Left lobe of liver (tissue), 2 donors: ENCODE measurements at regions not wholly inside any gene's neighbourhood (a gene's known extent, or its start where the extent isn't known, plus 50 kb on each side); places are given as distances from the start of the nearest gene placed in this dataset.

Source experiments
- ATAC-seq: fragments of 200-7000 bp; cut with Tn5 transposase; one replicate; pipeline ENCODE4 v1.9.1; 2020; ENCODE audit warnings: mild to moderate bottlenecking, moderate library complexity
- DNase-seq: peaks from one replicate; pipeline ENCODE4 v3.0.0-alpha.2; 2020; ENCODE audit warnings: low spot score
- donor health status: DM: no; HTN: no; CAD: no; lungs with moderate emphysema.
- donor health status: DM: no; HTN: yes; CAD: no.

DNA sequence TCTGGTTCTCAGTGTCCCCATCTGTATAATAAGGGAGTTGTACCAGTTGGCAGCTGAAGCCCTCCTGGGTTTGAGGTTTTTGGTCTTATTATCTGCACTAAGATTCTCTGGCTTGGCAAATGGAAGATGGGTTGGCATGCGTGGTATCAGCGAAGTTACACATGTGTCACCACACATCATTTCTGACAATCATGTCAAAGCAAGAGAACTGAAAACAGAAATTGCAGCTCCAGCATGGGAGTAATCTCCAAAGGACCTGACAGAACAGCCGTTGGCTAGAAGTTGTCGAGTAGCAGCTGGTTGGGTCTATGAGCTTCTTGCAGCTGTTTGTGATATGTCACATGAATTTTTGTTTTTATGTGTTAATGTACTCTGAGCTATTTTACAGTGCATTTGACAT, 317.4 kb downstream of the SLC4A3 start:
- no peak for ATAC-seq
- no peak for DNase-seq

DNA sequence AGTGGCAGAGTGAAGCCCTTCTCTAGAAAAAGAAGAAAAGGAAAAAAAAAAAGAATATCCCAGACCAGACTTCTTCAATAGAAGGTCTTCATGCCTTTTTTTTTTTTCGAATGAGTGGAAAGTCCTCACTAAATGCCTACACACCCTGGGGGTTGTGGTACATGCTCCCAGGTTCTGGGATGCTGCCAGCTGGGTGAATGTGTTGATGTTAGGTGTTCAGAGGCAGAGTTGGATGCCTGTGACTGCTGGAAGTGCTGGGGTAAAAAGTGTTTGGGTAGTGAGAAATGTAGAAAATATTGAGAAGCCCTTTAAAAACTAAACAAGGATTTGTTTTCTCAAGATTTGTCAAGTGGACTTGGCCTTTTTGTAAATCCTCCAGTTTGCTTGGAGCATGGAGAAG, 318.6 kb downstream of the SLC4A3 start:
- no peak for ATAC-seq
- DNase-seq = no peak

DNA sequence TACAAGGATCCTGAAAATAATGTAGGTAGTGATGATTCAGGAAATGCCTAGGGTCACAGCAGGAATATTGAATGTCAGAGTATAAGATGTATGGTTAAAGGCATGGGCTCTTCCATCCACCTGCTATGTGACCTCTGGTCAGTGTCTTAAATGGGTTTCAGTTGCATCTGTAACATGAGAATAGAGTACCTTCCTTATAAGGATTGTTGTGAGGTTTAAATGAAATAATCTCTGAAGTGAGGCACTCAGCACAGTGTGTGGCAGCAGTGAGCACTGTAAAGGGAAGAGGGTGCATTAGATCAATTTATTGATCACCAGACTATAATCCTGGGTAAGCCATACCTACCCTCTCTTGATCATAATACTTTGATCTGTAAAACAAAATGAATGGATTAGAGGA, 319.1 kb downstream of the SLC4A3 start:
- no peak for DNase-seq
- ATAC-seq = no peak

DNA sequence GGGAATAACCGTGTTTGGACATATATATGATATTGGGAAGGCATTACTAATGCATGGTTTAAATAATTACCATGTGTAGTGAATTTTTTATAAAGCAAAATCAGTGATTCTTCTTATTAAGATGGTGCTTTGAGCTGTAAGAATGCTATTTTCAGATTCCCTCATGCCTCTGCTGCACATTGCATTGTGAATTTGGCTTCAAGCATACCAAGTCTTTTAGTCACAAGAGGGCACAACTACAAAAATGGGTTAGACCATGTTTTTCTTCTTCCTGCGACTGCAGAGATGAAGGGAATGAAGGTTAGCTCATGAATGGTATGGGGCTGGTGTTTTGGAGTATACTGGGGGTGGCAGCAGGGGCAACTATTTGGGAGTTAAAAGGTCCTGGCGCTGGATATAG, 320.1 kb downstream of the SLC4A3 start:
- ATAC-seq (no peak), DNase-seq (no peak)

DNA sequence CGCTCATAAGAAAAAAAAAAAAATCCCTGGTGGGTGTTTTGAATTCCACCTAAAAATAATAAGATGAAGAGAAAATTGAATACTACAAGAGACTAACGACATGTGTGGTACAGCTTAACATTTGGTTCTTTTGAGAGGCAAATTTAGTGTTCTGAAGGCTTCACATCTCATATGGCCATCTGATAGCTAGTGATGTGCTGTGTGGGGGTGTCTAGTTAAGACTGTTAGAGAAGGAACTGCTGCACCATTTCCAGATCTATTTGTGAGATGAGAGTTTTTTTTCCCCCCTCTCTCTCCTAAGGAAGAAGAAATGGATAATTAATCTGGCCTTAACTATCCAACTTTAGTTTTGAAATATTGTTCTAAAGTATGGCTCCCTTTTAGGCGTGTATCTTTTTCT, 321.6 kb downstream of the SLC4A3 start:
- DNase-seq (no peak), ATAC-seq (no peak)

DNA sequence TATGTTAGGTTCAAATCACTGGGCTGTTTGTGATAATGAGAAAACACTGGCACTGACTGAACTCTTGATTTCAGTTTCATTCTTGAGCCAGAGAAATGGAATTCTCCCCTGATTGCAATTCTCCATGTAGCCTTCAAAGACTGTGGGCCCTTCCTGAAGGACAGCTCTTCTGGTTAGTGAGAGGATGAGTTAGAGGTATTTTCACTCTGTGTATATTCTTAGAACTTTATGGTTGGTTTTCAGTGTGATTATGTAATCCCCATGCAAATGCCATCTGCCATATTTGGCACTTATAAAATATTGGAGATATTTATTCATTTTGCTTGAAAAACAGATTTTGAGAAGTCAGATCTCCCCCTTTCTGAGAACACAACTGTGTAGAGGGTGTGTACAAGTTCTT, 323.7 kb downstream of the SLC4A3 start:
- ATAC-seq (no peak), DNase-seq (no peak)

DNA sequence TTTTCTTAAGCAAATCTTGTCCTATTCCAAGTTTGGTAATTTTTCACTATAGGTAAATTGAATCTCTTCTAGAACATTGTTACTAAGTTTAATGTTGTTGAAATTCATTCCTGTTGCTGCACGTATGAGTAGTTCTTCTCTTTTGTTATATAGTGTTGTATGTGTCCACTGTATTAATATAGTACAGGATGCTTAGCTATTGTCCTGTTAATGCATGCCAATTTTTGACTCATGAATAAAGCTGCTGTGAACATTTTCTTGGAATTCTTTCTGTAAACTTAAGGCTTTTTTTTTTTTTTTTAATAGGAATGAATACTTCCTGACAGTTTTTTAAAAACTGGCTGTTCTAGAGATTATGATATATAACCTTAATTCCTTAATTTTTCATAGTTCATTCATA, 326.9 kb downstream of the SLC4A3 start:
- DNase-seq (no peak), ATAC-seq (no peak)

DNA sequence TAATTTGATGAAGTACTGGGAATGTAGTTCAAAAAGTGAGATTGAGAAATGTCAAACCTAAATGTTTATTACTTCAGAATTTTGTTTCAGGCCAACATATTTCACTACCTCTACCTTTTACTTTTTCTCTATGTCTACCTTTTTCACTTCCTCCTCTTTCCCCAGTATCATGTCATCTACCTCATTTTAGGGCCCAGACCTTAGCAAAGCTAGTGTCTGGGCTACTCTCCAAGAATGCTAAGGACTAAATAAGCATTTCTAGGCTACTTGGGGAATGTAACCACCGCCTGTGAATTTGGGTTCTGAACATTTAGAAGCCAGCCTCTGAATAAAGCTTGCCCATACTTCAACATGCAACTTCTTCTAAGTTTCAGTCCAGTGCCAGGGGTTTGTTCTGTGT, 330.4 kb downstream of the SLC4A3 start:
- DNase-seq (no peak), ATAC-seq (no peak)

DNA sequence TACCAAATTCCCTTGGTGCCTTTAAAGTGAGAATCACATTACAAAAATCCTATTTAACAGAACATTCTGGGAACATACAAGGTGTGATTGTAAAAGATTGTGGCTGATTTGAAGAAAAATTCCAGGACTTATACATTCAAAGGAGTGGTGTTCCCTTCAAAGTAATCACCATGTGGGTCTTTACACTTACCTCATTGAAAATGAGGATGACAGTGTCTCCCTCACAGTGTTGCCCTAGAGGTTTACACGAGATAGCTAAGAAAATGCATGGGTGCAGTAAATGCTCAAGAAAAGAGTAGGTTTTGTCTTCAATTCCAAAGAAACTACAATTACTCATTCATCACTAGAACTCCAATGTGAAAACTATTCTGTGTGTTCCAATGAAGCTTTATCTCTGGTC, 331.5 kb downstream of the SLC4A3 start:
- DNase-seq (no peak), ATAC-seq (no peak)

DNA sequence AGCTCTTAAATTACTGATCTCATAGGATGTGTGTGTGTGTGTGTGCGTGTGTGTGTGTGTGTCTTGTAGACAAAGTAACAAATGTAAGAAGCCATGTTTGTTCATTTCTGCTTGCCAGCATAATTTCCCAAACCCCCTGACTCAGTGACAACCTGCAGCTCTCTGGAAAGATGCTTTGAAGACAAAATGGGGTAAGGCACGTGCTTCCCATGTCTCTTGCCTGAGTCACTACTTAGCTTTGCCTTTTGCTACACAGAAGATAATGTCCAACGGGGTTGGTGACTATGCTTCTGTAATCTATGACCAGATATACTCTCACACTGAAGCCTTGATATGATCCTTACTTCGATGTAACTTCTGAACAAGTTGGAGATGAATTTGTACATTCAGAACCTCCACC, 332.0 kb downstream of the SLC4A3 start:
- no peak for DNase-seq
- no peak for ATAC-seq

DNA sequence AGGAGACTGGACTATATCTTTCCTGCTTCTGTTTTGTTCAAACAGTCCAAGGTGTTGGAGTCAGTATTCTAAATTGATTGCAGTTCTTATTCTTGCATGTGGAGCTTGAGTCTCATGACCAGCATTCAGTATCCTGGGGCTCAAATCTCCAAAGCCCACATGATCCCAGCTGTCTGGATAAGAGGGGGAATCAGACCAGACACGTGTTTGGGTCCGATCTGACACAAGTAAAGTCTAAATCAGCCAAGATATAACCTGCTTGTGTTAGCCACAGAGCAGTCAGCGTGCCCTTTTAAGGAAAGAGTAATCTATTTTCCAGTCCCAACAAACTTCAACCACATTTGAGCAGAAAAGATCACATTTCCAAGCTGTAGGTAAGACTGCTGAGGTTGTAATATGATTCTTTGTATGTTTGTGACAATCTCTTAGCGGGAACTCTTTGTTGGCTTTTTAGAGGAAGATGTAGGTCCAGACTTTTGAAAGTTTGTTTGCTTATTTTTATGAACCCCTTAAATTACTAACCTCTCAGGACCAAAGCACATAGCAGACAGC, 334.6 kb downstream of the SLC4A3 start:
- DNase-seq = no peak

DNA sequence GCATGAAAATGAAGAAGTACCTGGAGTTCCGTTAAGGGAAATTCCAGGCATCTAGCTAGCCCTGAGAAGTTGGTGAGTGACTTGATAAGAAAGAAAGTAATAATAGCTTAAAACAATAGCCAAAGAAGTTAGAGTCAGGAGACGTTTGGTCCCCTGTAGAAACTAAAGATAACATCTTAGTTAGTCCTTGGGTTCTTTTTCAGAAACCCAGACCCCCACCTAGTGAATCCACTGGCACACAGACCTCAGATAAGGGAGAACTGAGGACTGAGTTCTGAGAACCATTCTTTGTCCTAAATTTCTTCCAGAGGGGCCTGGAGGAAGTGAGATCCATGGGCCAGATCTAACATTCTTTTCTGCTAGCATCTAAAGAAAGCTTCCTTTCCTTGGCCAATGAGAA, 335.4 kb downstream of the SLC4A3 start:
- DNase-seq (no peak), ATAC-seq (no peak)

More for the DNA sequence above, 334.6 kb downstream of the SLC4A3 start:
- ATAC-seq = no peak

DNA sequence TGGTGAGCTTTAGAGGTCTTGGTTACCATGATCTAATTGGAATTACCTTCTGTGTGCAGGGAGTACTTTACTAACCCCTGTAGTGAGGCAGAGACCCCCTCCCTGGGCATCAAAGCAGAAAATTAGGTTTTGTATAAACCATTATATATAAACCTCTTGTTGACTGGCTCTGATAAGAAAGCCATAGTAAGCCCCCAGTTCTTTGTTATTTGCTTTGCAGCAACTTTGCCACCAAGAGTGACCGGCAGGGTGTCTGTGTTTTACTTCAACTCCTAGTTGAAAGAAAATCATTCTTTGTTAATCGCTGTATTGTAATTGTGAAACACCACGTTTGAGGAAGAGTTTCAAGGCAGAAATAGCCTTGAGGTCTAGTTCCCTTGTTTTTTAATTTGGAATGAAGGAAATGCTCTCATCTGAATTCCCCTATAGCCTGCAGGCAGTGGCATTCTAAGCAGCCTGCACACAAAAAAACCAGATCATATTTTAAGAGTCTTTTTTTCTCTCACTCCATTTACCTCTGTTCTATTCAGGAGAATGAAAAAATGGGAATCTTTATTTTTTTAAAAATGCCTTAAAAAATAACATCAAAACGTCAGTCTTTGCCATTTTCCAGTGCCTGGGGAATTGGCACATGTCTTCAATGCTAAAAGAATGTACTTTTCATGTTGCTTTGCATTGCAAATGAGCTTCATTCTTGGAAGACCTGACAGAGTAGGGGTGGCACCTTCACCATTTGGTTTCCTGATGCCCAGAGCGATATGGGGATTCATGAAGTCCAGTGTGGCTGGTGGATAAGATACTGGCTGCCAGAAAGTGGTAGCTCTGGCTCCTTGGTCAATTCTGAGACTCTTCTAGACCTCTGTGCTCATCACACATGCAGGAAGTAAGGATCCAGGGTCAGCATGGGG, 338.1 kb downstream of the SLC4A3 start:
- no peak for DNase-seq
- ATAC-seq = no peak

DNA sequence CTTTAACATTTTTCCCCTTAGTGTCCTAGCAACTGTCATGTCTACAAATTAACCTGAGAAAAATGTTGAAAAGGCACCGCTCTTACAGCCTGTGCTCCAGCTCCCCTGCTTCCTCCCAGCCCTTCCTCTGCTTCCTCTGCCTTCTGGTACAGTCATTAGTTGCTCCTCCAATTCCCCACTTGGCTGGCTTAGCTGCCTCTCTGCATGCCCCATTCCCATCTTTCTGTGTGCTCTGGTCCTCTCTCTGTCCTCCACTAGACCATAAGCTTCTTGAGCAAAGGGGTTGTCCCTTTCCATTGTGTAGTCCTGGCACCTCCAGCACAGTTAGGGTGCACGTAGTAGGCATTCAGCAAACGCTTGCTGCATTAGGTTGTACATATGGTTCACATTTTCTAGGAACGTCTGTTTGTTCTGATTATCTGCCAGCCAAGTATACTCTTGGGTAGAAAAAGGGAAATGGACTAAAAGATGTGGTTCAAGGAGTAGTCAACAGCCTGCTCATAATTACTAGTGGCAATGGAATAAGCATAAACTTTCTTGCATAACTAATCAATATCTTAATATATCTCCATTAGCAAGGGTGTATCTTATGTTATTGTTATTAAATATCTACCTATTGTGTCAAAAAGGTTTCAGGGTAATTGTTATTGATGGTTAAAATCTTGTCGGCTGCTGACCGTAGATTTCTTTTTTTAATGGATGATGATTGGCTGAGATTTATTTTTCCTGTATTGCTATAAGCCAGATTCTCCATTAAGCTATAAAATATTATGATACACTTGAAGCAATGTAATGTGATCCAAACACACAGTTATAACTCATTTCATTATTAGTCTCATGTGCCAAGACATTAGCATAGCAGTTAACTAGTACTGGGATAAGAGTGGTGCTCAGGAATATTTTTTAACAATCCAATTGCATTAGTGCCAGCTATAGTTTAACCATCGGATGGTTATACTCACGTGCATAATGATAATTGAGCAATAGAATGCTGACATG, 340.1 kb downstream of the SLC4A3 start:
- DNase-seq (no peak), ATAC-seq (no peak)

DNA sequence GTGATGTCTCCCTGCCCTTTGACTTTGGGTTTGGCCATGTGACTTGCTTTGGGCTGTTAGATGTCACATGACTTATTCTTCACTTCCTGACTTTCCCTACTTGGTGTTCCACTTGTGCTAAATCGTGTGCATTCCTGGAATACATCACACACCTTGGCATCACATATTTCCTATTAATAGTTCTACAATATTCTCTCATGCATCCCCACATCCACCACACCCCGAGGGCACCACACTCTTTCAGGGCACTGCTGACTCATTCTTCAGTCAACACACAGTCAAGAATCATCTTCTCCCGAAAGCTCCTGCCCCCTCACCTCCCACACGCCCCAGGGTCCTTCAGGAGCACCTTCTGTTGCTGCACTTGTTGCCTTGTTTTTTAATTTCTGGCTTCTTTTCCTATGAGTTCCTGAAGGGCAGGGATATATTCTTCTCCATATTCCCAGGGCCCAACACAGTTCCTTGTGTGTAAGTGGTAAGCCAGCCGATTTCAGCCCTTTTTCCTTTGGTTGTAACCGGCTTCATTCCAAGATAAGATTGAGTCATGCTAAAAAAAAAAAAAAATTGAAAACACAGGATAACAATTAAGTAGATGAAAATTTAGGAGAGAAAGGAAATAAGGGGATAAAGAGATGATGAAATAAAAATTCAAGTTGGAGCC, 341.4 kb downstream of the SLC4A3 start:
- ATAC-seq (no peak), DNase-seq (no peak)

DNA sequence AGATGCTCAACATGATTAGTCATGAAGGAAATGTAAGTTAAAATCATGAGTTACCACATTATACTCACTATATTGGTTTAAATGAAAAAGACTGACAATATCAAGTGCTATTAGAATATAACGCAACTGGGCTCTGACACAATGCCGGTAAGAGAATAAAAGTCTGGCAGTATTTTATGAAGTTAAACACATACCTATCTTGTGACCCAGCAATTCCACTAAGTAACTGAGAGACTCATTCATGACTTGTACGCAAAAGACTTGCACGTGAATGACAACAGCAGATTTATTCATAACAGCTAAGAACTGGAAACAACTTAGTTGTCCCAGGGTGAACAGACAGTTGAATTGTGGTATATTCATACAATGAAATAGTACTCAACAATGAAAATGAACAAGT, 342.1 kb downstream of the SLC4A3 start:
- no peak for ATAC-seq
- DNase-seq = no peak

DNA sequence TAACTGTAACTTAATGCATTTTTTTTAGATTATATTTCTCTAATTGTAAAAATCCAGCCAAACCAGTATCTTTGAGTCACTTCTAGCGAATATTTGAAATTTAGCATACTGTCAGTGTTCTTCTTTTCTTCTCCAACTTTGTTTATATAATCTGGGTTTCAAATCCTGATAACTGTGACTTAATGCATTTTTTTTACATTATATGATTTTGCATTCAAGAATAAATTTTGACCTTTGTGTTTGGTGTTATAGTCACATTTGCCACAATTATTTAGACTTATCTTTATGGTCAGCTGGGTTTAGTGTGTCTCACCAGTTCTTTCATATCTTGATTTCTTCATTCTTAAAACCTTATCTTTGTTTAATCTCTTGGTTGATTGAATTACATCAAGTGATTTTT, 345.7 kb downstream of the SLC4A3 start:
- DNase-seq (no peak), ATAC-seq (no peak)

DNA sequence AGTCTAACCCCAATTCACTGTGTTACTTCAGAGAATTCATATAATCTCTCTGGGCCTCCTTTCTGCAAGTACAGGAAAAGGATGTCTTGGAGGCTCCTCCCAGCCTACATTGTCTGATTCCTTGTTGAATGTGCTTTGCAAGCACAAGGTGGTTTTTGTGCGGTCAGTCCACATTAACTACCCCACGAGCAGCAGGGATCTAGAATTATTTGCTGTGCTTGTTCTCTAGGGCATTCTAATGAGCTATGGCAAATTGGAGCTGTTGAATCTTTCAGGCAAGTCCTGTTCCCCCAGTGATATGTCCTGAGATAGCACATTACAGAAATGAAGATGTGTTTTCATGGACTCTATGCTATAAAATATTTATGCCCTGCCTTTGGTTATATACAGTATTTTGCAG, 349.4 kb downstream of the SLC4A3 start:
- ATAC-seq = no peak
- DNase-seq = no peak

DNA sequence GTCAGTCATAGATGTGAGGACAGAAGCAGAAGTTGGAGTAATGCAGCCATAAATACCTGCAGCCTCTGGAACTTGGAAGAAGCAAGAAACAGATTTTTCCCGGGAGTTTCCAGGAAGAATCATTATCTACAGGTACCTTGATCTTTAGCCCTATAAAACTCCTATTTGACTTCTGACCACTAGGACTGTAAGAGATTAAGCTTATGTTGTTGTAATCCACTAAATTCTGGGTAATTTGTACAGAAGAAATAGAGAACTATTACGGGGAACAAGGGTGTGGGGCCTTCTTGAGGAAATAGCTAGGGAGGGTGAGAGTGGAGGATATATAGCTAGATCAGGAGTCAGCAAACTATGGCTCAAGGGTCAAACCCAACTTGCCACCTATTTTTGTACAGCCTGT, 353.2 kb downstream of the SLC4A3 start:
- DNase-seq (no peak), ATAC-seq (no peak)

DNA sequence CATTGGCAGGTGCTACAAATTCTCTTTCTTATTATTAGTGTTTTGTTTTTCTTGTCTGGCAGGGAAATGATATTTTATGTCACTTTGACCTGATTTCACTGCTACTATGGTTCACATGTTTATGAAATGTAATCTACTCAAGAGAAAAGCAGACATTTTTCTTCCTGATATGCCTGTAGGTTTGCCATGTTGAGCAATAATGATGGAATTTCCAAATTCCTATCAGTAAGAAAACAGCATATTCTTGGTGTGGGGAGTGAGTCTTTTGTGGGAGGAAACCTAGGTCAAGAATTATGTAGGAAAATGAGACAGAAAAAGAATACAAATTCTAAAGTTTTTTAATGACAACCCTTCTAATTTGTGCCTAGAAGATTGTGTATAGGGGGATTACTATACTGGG, 356.4 kb downstream of the SLC4A3 start:
- no peak for ATAC-seq
- no peak for DNase-seq

DNA sequence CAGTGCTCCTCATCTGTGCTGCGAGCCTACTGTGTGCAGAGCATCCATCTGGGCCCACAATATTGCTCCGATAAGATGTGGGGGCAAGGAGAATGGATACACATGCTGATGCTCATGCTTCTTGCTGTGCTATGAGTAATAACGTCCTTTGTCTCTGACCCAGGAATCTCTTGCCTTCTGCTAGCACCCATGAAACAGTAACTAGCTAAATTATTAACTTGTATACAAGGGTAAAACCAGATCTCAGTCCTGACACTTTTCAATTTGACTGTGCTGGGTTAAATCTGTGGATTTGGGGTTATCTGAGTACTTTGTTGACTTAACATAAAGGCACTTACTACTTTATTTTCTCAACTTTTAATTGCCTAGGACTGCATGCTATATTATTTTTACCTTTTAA, 357.6 kb downstream of the SLC4A3 start:
- ATAC-seq (no peak), DNase-seq (no peak)
